SH-SY5Y (cell line): ENCODE measurements at regions not wholly inside any gene's neighbourhood (a gene's known extent, or its start where the extent isn't known, plus 50 kb on each side); places are given as distances from the start of the nearest gene placed in this dataset.

Experiments
- GATA2 ChIP-seq: IDR thresholded peaks from 2 replicates; pipeline ENCODE4 v1.6.1; 2011; ENCODE audit warnings: mild to moderate bottlenecking, low read depth, low read length
- GATA3 ChIP-seq: IDR thresholded peaks from 2 replicates; pipeline ENCODE4 v1.6.1; 2011; ENCODE audit warnings: low read depth, mild to moderate bottlenecking, low read length, moderate library complexity

- TF ChIP-seq GATA3 (no peak), GATA2 (no peak)
Observed at GRCh38 chr7:16068183-16068582, 353.2 kb downstream of the CRPPA start.
